ENCODE measurements at regions not wholly inside any gene's neighbourhood (a gene's known extent, or its start where the extent isn't known, plus 50 kb on each side); places are given as distances from the start of the nearest gene placed in this dataset.

- in situ Hi-C loops (cut with MboI; ENCODE audit: low sequenced_read_pairs) = no loop called here
- no peak overlapping the region for H3K4me3 ChIP-seq
- no peaks in the 10 kb centered on the region for H3K27me3 ChIP-seq (ENCODE audit: low read depth)
- no peaks in the 10 kb centered on the region for H3K36me3 ChIP-seq (replicated peaks)
- H3K9me3 ChIP-seq = no peaks in the 10 kb centered on the region
- H3K4me1 ChIP-seq = no peaks in the 10 kb centered on the region
- DNase-seq (ENCODE audit: low spot score in 2 of 2) = no peak
These were observed 933.4 kb upstream of the COX7C start for GRCh38 chr5:85684351-85684750.

- H3K36me3 ChIP-seq (replicated peaks) = no peaks in the 10 kb centered on the region
- DNase-seq (ENCODE audit: low spot score in 2 of 2) = no peak
- H3K4me1 ChIP-seq = no peaks in the 10 kb centered on the region
- in situ Hi-C loops (cut with MboI; ENCODE audit: low sequenced_read_pairs) = no loop called here
- no peak overlapping the region for H3K4me3 ChIP-seq
- H3K27me3 ChIP-seq (ENCODE audit: low read depth) = no peaks in the 10 kb centered on the region
- no peaks in the 10 kb centered on the region for H3K9me3 ChIP-seq
These were observed 914.4 kb upstream of the COX7C start for GRCh38 chr5:85703296-85703695.

- H3K4me3 ChIP-seq = no peak overlapping the region
- H3K36me3 ChIP-seq (replicated peaks) = no peaks in the 10 kb centered on the region
- H3K9me3 ChIP-seq = no peaks in the 10 kb centered on the region
- H3K4me1 ChIP-seq = no peaks in the 10 kb centered on the region
- in situ Hi-C loops (cut with MboI; ENCODE audit: low sequenced_read_pairs) = no loop called here
- H3K27me3 ChIP-seq (ENCODE audit: low read depth) = no peaks in the 10 kb centered on the region
- DNase-seq (ENCODE audit: low spot score in 2 of 2) = no peak
These were observed 908.0 kb upstream of the COX7C start for GRCh38 chr5:85709728-85710127.

- H3K27me3 ChIP-seq (ENCODE audit: low read depth) = no peaks in the 10 kb centered on the region
- no peak for DNase-seq (ENCODE audit: low spot score in 2 of 2)
- in situ Hi-C loops (cut with MboI; ENCODE audit: low sequenced_read_pairs) = no loop called here
- no peaks in the 10 kb centered on the region for H3K4me1 ChIP-seq
- no peaks in the 10 kb centered on the region for H3K36me3 ChIP-seq (replicated peaks)
- H3K4me3 ChIP-seq = no peak overlapping the region
- H3K9me3 ChIP-seq = no peaks in the 10 kb centered on the region
These were observed 901.2 kb upstream of the COX7C start for GRCh38 chr5:85716344-85717202.

GRCh38 chr5:85717203-85717563 lies 900.6 kb upstream of the COX7C start:
- Histone ChIP-seq H3K36me3 (replicated peaks) (no peaks in the 10 kb centered on the region), H3K27me3 (ENCODE audit: low read depth) (no peaks in the 10 kb centered on the region), H3K4me1 (no peaks in the 10 kb centered on the region), H3K9me3 (no peaks in the 10 kb centered on the region), H3K4me3 (no peak overlapping the region)
- no peak for DNase-seq (ENCODE audit: low spot score in 2 of 2)
- in situ Hi-C loops (cut with MboI; ENCODE audit: low sequenced_read_pairs) = no loop called here

GRCh38 chr5:85732185-85732584 lies 885.6 kb upstream of the COX7C start:
- in situ Hi-C loops (cut with MboI; ENCODE audit: low sequenced_read_pairs) = no loop called here
- no peak for DNase-seq (ENCODE audit: low spot score in 2 of 2)
- no peak overlapping the region for H3K4me3 ChIP-seq
- no peaks in the 10 kb centered on the region for H3K9me3 ChIP-seq
- no peaks in the 10 kb centered on the region for H3K36me3 ChIP-seq (replicated peaks)
- no peaks in the 10 kb centered on the region for H3K27me3 ChIP-seq (ENCODE audit: low read depth)
- no peaks in the 10 kb centered on the region for H3K4me1 ChIP-seq

GRCh38 chr5:85741972-85742371 lies 875.8 kb upstream of the COX7C start:
- DNase-seq (ENCODE audit: low spot score in 2 of 2) = no peak
- in situ Hi-C loops (cut with MboI; ENCODE audit: low sequenced_read_pairs) = no loop called here
- Histone ChIP-seq H3K27me3 (ENCODE audit: low read depth) (no peaks in the 10 kb centered on the region), H3K4me1 (no peaks in the 10 kb centered on the region), H3K4me3 (no peak overlapping the region), H3K9me3 (no peaks in the 10 kb centered on the region), H3K36me3 (replicated peaks) (no peaks in the 10 kb centered on the region)

- in situ Hi-C loops (cut with MboI; ENCODE audit: low sequenced_read_pairs) = no loop called here
- Histone ChIP-seq H3K4me1 (no peaks in the 10 kb centered on the region), H3K9me3 (no peaks in the 10 kb centered on the region), H3K4me3 (no peak overlapping the region), H3K36me3 (replicated peaks) (no peaks in the 10 kb centered on the region), H3K27me3 (ENCODE audit: low read depth) (no peaks in the 10 kb centered on the region)
- no peak for DNase-seq (ENCODE audit: low spot score in 2 of 2)
These were observed 857.2 kb upstream of the COX7C start for GRCh38 chr5:85760519-85760918.

GRCh38 chr5:85769347-85769746 lies 848.4 kb upstream of the COX7C start:
- no peaks in the 10 kb centered on the region for H3K27me3 ChIP-seq (ENCODE audit: low read depth)
- in situ Hi-C loops (cut with MboI; ENCODE audit: low sequenced_read_pairs) = no loop called here
- no peaks in the 10 kb centered on the region for H3K4me1 ChIP-seq
- no peak for DNase-seq (ENCODE audit: low spot score in 2 of 2)
- no peak overlapping the region for H3K4me3 ChIP-seq
- H3K36me3 ChIP-seq (replicated peaks) = no peaks in the 10 kb centered on the region
- H3K9me3 ChIP-seq = no peaks in the 10 kb centered on the region

DNA sequence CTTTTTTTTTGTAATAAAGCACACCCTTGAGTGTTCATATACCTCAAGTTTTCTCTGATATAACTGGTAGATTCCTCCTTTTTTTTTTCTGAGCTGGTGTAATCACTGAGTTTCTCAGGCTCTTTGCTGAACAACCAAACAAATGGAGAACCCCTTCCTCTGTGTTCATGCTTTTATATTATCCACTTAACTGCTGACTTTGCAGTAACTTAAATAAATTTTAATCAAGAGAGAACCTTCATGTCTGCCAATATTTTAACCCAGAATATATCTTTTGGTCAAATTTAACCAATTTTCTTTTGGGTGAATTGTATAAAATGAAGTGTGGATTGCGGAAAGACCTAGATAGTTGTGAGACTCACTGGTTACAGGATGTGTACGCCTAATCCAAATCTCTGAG lies 833.0 kb upstream of the COX7C start:
- Histone ChIP-seq H3K27me3 (ENCODE audit: low read depth) (no peaks in the 10 kb centered on the region), H3K4me1 (no peaks in the 10 kb centered on the region), H3K4me3 (no peak overlapping the region), H3K9me3 (no peaks in the 10 kb centered on the region), H3K36me3 (replicated peaks) (no peaks in the 10 kb centered on the region)
- in situ Hi-C loops (cut with MboI; ENCODE audit: low sequenced_read_pairs) = no loop called here
- DNase-seq (ENCODE audit: low spot score in 2 of 2) = no peak

DNA sequence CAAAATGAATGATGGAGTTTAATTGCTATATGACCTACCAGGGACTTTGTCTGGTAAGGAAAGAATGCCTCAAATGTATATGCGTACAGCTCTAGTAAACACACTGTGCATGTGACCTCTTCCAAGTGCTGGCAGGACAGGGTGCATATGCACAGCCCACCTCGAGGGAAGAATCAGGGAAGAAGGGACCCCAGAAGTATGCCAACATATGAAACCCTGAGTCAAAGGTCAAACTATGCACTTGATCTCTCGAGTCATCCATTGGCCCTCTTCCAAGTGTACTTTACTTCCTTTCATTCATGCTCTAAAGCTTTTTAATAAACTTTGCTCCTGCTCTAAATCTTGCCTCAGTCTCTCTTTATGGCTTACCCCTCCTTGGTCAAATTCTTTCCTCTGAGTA lies 804.6 kb upstream of the COX7C start:
- H3K4me1 ChIP-seq = no peaks in the 10 kb centered on the region
- DNase-seq (ENCODE audit: low spot score in 2 of 2) = no peak

GRCh38 chr5:85814596-85814995 lies 803.1 kb upstream of the COX7C start:
- peak in 1 of 2 experiments; percentile 52 for DNase-seq (ENCODE audit: low spot score in 2 of 2)
- no peaks in the 10 kb centered on the region for H3K9me3 ChIP-seq
- in situ Hi-C loops (cut with MboI; ENCODE audit: low sequenced_read_pairs) = no loop called here
- H3K36me3 ChIP-seq (replicated peaks) = no peaks in the 10 kb centered on the region
- no peak overlapping the region for H3K4me3 ChIP-seq
- no peaks in the 10 kb centered on the region for H3K27me3 ChIP-seq (ENCODE audit: low read depth)
- no peaks in the 10 kb centered on the region for H3K4me1 ChIP-seq

More for the DNA sequence above, 804.6 kb upstream of the COX7C start:
- Histone ChIP-seq H3K9me3 (no peaks in the 10 kb centered on the region), H3K27me3 (ENCODE audit: low read depth) (no peaks in the 10 kb centered on the region), H3K36me3 (replicated peaks) (no peaks in the 10 kb centered on the region), H3K4me3 (no peak overlapping the region)
- in situ Hi-C loops (cut with MboI; ENCODE audit: low sequenced_read_pairs) = no loop called here

GRCh38 chr5:85823462-85824426 lies 794.0 kb upstream of the COX7C start:
- in situ Hi-C loops (cut with MboI; ENCODE audit: low sequenced_read_pairs) = no loop called here
- no peaks in the 10 kb centered on the region for H3K9me3 ChIP-seq
- no peaks in the 10 kb centered on the region for H3K27me3 ChIP-seq (ENCODE audit: low read depth)
- H3K4me1 ChIP-seq = no peaks in the 10 kb centered on the region
- no peaks in the 10 kb centered on the region for H3K36me3 ChIP-seq (replicated peaks)
- no peak for DNase-seq (ENCODE audit: low spot score in 2 of 2)
- no peak overlapping the region for H3K4me3 ChIP-seq

GRCh38 chr5:85838781-85839180 lies 779.0 kb upstream of the COX7C start:
- Histone ChIP-seq H3K27me3 (ENCODE audit: low read depth) (no peaks in the 10 kb centered on the region), H3K9me3 (no peaks in the 10 kb centered on the region), H3K4me3 (no peak overlapping the region), H3K36me3 (replicated peaks) (no peaks in the 10 kb centered on the region), H3K4me1 (no peaks in the 10 kb centered on the region)
- DNase-seq (ENCODE audit: low spot score in 2 of 2) = no peak
- in situ Hi-C loops (cut with MboI; ENCODE audit: low sequenced_read_pairs) = no loop called here

Measured in HAP-1 (cell line).